RWPE2 (cell line): ENCODE measurements at regions not wholly inside any gene's neighbourhood (a gene's known extent, or its start where the extent isn't known, plus 50 kb on each side); places are given as distances from the start of the nearest gene placed in this dataset.
A peak's percentile ranks its signal among the peaks of the same experiment; 100 is the strongest.

Experiments used
- ATAC-seq: fragments of 200-7000 bp; cut with Tn5 transposase; 3 replicates; pipeline ENCODE4 v1.9.1; 2021; ENCODE audit warnings: low read depth
- DNase-seq: peaks from one replicate; pipeline ENCODE4 v3.0.0-alpha.2; 2020; ENCODE audit warnings: low spot score
- H3K27ac ChIP-seq: fragments of 450-650 bp; 2 replicates; pipeline ENCODE4 v1.5.1; 2017; ENCODE audit warnings: mild to moderate bottlenecking; ENCODE audit not compliant: poor library complexity, severe bottlenecking
- H3K27me3 ChIP-seq: fragments of 250-450 bp; sonication (Bioruptor Pico); 2 replicates; pipeline ENCODE4 v1.5.1; 2021; ENCODE audit warnings: mild to moderate bottlenecking, moderate library complexity; ENCODE audit not compliant: insufficient read depth, poor library complexity, severe bottlenecking
- H3K36me3 ChIP-seq: fragments of 250-450 bp; sonication (Bioruptor Pico); 2 replicates; pipeline ENCODE4 v1.5.1; 2020; ENCODE audit warnings: low read depth, mild to moderate bottlenecking, moderate library complexity
- H3K4me1 ChIP-seq: fragments of 250-450 bp; sonication (Bioruptor Pico); 2 replicates; pipeline ENCODE4 v1.5.1; 2021; ENCODE audit warnings: mild to moderate bottlenecking, moderate library complexity; ENCODE audit not compliant: insufficient read depth, poor library complexity, severe bottlenecking
- H3K4me3 ChIP-seq: fragments of 250-450 bp; sonication (Bioruptor Pico); 2 replicates; pipeline ENCODE4 v1.5.1; 2021; ENCODE audit warnings: mild to moderate bottlenecking, moderate library complexity; ENCODE audit not compliant: severe bottlenecking
- H3K9me3 ChIP-seq: fragments of 250-450 bp; sonication (Bioruptor Pico); 2 replicates; pipeline ENCODE4 v1.5.1; 2021; ENCODE audit warnings: mild to moderate bottlenecking, moderate library complexity; ENCODE audit not compliant: severe bottlenecking
- TF ChIP-seq, protein P1 (sequence below): fragments of 450-650 bp; IDR thresholded peaks from one replicate; pipeline ENCODE4 v1.5.1; 2017; ENCODE audit warnings: mild to moderate bottlenecking, moderate library complexity; ENCODE audit not compliant: poor library complexity, severe bottlenecking

DNA sequence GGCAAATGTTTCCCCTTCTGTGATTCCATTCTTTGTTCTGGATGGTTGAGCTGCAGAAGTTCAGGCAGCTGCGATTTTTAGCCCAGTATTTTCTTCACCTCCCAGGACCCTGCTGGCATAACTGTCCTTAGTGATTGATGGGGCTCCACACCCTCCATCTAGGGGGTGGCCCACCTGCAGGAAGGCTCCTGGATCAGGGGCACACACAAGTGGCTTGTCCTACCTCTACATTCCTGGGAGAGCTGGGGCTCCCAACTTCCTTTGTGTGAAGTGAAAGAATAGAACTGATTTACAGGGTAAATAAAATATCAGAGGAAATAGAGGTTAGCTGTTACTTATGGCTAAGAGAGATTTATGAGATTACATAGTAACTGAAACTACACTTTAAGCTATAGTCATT lies 129.5 kb upstream of the MAP3K7 start:
- DNase-seq (no peak), ATAC-seq (no peak)
- H3K27ac ChIP-seq: no peak overlapping the region
- no peak overlapping the region for H3K4me3 ChIP-seq
- H3K9me3 ChIP-seq: no peaks in the 10 kb centered on the region
- TF ChIP-seq, protein P1, sequence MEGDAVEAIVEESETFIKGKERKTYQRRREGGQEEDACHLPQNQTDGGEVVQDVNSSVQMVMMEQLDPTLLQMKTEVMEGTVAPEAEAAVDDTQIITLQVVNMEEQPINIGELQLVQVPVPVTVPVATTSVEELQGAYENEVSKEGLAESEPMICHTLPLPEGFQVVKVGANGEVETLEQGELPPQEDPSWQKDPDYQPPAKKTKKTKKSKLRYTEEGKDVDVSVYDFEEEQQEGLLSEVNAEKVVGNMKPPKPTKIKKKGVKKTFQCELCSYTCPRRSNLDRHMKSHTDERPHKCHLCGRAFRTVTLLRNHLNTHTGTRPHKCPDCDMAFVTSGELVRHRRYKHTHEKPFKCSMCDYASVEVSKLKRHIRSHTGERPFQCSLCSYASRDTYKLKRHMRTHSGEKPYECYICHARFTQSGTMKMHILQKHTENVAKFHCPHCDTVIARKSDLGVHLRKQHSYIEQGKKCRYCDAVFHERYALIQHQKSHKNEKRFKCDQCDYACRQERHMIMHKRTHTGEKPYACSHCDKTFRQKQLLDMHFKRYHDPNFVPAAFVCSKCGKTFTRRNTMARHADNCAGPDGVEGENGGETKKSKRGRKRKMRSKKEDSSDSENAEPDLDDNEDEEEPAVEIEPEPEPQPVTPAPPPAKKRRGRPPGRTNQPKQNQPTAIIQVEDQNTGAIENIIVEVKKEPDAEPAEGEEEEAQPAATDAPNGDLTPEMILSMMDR: no peak
- H3K4me1 ChIP-seq: no peaks in the 10 kb centered on the region
- H3K27me3 ChIP-seq: peaks cover 8% of the 10 kb centered on the region
- no peaks in the 10 kb centered on the region for H3K36me3 ChIP-seq

DNA sequence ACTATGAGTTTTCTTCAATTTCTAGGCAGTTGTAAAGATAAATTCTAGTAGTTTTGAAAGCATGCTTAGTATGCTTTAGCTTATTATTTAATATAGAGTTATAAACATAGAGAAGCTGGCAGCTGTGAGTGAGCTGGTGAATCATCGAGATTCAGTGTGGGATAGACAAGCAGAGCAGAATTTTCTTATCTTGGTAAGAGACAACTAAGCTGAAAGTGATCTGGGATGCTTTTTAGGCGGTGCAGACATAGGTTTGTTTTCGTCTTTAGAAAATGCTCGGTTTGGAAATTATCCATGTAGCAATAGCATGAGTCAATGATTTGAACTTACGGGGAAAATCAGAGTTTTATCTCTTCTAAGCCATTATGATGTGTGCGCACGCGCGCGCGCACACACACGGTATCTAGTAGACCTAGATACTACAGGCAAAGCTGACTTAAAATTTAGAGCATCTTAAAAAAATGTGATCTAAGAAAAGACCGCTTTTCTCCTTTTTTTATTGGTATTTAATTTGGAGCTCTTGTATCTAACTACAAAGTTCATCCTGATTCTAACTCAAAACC lies 128.3 kb upstream of the MAP3K7 start:
- no peaks in the 10 kb centered on the region for H3K4me1 ChIP-seq
- H3K4me3 ChIP-seq: no peak overlapping the region
- no peak for DNase-seq
- no peak overlapping the region for H3K27ac ChIP-seq
- no peaks in the 10 kb centered on the region for H3K9me3 ChIP-seq
- peaks cover 8% of the 10 kb centered on the region for H3K27me3 ChIP-seq
- TF ChIP-seq, protein P1: no peak
- H3K36me3 ChIP-seq: no peaks in the 10 kb centered on the region
- ATAC-seq: peak; percentile 45; the same call in 2 of the 3 replicates

DNA sequence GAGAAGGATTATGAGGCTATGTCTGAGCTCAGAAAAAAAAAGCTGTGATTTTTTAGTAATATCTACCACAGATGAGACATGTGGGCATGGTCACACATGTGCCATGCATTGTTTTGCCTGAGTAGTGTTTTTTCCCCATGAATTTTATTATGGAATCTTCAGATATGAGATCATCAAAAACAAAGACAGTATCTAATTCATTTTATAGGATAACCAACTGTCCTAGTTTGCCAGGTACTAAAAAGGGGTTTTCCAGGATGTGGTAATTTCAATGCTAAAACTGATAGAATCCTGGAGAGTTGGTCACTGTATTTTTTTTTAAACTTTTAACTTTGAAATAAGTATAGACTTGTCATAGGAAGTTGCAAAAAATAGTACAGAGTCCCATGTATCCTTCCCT lies 127.4 kb upstream of the MAP3K7 start:
- no peak; the same call in 2 of the 3 replicates for ATAC-seq
- H3K36me3 ChIP-seq: no peaks in the 10 kb centered on the region
- TF ChIP-seq, protein P1: no peak
- no peaks in the 10 kb centered on the region for H3K4me1 ChIP-seq
- no peak overlapping the region for H3K4me3 ChIP-seq
- peaks cover 8% of the 10 kb centered on the region for H3K27me3 ChIP-seq
- no peaks in the 10 kb centered on the region for H3K9me3 ChIP-seq
- H3K27ac ChIP-seq: no peak overlapping the region
- DNase-seq: no peak

DNA sequence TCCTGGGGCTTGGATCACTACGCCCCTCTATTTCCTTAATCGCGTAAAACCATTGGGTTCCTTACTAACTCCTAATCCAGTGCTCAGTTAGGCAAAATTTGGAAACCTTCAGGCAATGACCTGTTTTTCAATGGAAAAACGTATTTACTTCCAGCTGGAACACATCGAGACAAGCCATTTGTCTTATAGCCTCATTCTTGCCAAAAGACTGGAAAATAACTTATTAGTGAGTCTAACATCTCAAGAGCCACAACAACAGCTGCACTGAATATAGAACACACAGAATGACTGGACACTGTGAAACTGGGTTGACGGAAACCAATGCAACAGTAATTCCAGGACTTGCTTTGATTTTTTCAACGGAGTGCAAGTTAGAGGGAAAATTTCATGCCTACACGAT lies 125.2 kb upstream of the MAP3K7 start:
- Histone ChIP-seq H3K27me3 (no peaks in the 10 kb centered on the region), H3K4me1 (no peaks in the 10 kb centered on the region), H3K4me3 (no peak overlapping the region), H3K9me3 (no peaks in the 10 kb centered on the region), H3K27ac (no peak overlapping the region), H3K36me3 (no peaks in the 10 kb centered on the region)
- TF ChIP-seq, protein P1: no peak
- ATAC-seq (no peak), DNase-seq (no peak)

DNA sequence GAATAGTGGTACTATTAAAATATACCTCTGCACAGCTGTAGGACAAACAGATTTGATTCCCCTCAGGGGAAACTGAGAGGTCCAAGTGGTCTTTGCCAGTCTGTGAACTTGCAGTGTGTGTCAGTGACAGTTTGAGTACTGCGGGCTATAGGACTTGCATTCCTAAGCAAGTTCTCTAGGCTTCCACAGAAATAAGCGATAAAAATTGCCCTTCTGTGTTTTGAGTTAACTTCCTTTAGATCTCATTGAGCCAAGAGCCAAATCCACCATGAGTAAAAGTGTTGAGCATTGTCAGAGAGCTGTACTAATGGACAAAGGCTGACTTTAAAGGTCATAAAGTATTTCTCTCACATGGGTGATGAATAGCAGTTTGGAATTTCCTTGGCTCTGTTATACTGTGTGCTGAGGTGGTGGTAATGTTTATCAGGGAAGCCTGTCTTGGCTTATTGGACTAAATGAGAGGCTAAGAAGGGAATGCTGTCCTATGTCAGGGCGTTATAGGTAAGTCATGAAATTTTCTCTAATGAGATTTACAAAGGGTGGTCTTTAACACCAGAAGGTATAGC lies 122.6 kb upstream of the MAP3K7 start:
- Histone ChIP-seq H3K9me3 (no peaks in the 10 kb centered on the region), H3K27me3 (no peaks in the 10 kb centered on the region), H3K4me3 (no peak overlapping the region), H3K36me3 (no peaks in the 10 kb centered on the region), H3K4me1 (no peaks in the 10 kb centered on the region), H3K27ac (no peak overlapping the region)
- TF ChIP-seq, protein P1: no peak
- ATAC-seq: no peak
- DNase-seq: no peak
